RWPE2 (cell line): ENCODE measurements at regions not wholly inside any gene's neighbourhood (a gene's known extent, or its start where the extent isn't known, plus 50 kb on each side); places are given as distances from the start of the nearest gene placed in this dataset.

Experiments used
- ATAC-seq: fragments of 200-7000 bp; cut with Tn5 transposase; 3 replicates; pipeline ENCODE4 v1.9.1; 2021; ENCODE audit warnings: low read depth
- DNase-seq: peaks from one replicate; pipeline ENCODE4 v3.0.0-alpha.2; 2020; ENCODE audit warnings: low spot score
- H3K27ac ChIP-seq: fragments of 450-650 bp; 2 replicates; pipeline ENCODE4 v1.5.1; 2017; ENCODE audit warnings: mild to moderate bottlenecking; ENCODE audit not compliant: poor library complexity, severe bottlenecking
- H3K27me3 ChIP-seq: fragments of 250-450 bp; sonication (Bioruptor Pico); 2 replicates; pipeline ENCODE4 v1.5.1; 2021; ENCODE audit warnings: mild to moderate bottlenecking, moderate library complexity; ENCODE audit not compliant: insufficient read depth, poor library complexity, severe bottlenecking
- H3K36me3 ChIP-seq: fragments of 250-450 bp; sonication (Bioruptor Pico); 2 replicates; pipeline ENCODE4 v1.5.1; 2020; ENCODE audit warnings: low read depth, mild to moderate bottlenecking, moderate library complexity
- H3K4me1 ChIP-seq: fragments of 250-450 bp; sonication (Bioruptor Pico); 2 replicates; pipeline ENCODE4 v1.5.1; 2021; ENCODE audit warnings: mild to moderate bottlenecking, moderate library complexity; ENCODE audit not compliant: insufficient read depth, poor library complexity, severe bottlenecking
- H3K4me3 ChIP-seq: fragments of 250-450 bp; sonication (Bioruptor Pico); 2 replicates; pipeline ENCODE4 v1.5.1; 2021; ENCODE audit warnings: mild to moderate bottlenecking, moderate library complexity; ENCODE audit not compliant: severe bottlenecking
- H3K9me3 ChIP-seq: fragments of 250-450 bp; sonication (Bioruptor Pico); 2 replicates; pipeline ENCODE4 v1.5.1; 2021; ENCODE audit warnings: mild to moderate bottlenecking, moderate library complexity; ENCODE audit not compliant: severe bottlenecking
- CTCF ChIP-seq: fragments of 450-650 bp; IDR thresholded peaks from one replicate; pipeline ENCODE4 v1.5.1; 2017; ENCODE audit warnings: mild to moderate bottlenecking, moderate library complexity; ENCODE audit not compliant: poor library complexity, severe bottlenecking

- H3K36me3 ChIP-seq, result no peaks in the 10 kb centered on the region
- H3K9me3 ChIP-seq, result no peaks in the 10 kb centered on the region
- DNase-seq (no peak), ATAC-seq (no peak)
- no peak for TF ChIP-seq CTCF
- H3K27me3 ChIP-seq, result peaks cover 2% of the 10 kb centered on the region
- no peak overlapping the region for H3K27ac ChIP-seq
- H3K4me3 ChIP-seq, result no peak overlapping the region
- no peaks in the 10 kb centered on the region for H3K4me1 ChIP-seq
Measured at GRCh38 chr2:107607473-107607872, 219.2 kb upstream of the RGPD4 start.

GRCh38 chr2:107615039-107615438 is 211.7 kb upstream of the RGPD4 start:
- no peak for TF ChIP-seq CTCF
- Histone ChIP-seq H3K36me3 (no peaks in the 10 kb centered on the region), H3K27ac (no peak overlapping the region), H3K4me3 (no peak overlapping the region), H3K27me3 (no peaks in the 10 kb centered on the region), H3K9me3 (no peaks in the 10 kb centered on the region), H3K4me1 (no peaks in the 10 kb centered on the region)
- no peak for DNase-seq
- ATAC-seq, result no peak

GRCh38 chr2:107618769-107619168 is 207.9 kb upstream of the RGPD4 start:
- no peak for DNase-seq
- no peaks in the 10 kb centered on the region for H3K9me3 ChIP-seq
- no peak for ATAC-seq

GRCh38 chr2:107621186-107622165 is 205.2 kb upstream of the RGPD4 start:
- H3K9me3 ChIP-seq, result no peaks in the 10 kb centered on the region
- DNase-seq (no peak), ATAC-seq (no peak)
- H3K27ac ChIP-seq, result no peak overlapping the region
- H3K4me3 ChIP-seq, result no peak overlapping the region
- H3K4me1 ChIP-seq, result no peaks in the 10 kb centered on the region
- no peaks in the 10 kb centered on the region for H3K36me3 ChIP-seq
- TF ChIP-seq CTCF, result no peak
- H3K27me3 ChIP-seq, result no peaks in the 10 kb centered on the region

More at GRCh38 chr2:107618769-107619168, 207.9 kb upstream of the RGPD4 start:
- no peaks in the 10 kb centered on the region for H3K4me1 ChIP-seq
- H3K36me3 ChIP-seq, result no peaks in the 10 kb centered on the region
- H3K27me3 ChIP-seq, result no peaks in the 10 kb centered on the region
- no peak overlapping the region for H3K4me3 ChIP-seq
- TF ChIP-seq CTCF, result no peak
- H3K27ac ChIP-seq, result no peak overlapping the region

GRCh38 chr2:107622741-107623310 is 203.9 kb upstream of the RGPD4 start:
- ATAC-seq, result no peak
- no peaks in the 10 kb centered on the region for H3K9me3 ChIP-seq
- TF ChIP-seq CTCF, result no peak

More at GRCh38 chr2:107622741-107623310, 203.9 kb upstream of the RGPD4 start:
- no peaks in the 10 kb centered on the region for H3K27me3 ChIP-seq
- no peak for DNase-seq
- H3K4me3 ChIP-seq, result no peak overlapping the region
- no peaks in the 10 kb centered on the region for H3K36me3 ChIP-seq
- H3K4me1 ChIP-seq, result no peaks in the 10 kb centered on the region
- no peak overlapping the region for H3K27ac ChIP-seq
